Activated B cell treated with CpG ODN at 0.5 μM for 24 hours (primary cell): ENCODE measurements at regions not wholly inside any gene's neighbourhood (a gene's known extent, or its start where the extent isn't known, plus 50 kb on each side); places are given as distances from the start of the nearest gene placed in this dataset.

Source experiments
- ATAC-seq: fragments of 200-7000 bp; cut with Tn5 transposase; one replicate; pipeline ENCODE4 v1.10.0; 2021; ENCODE audit warnings: low read depth, mild to moderate bottlenecking, moderate library complexity
- CTCF ChIA-PET: fragments of 350-600 bp; sonication (Branson Sonifier 250); formaldehyde crosslinking; loops from one replicate; lab custom pipeline; 2021; ENCODE audit warnings: antibody characterized with exemption; lab: Charles Lee
- POLR2A ChIA-PET: fragments of 350-600 bp; sonication (Branson Sonifier 250); formaldehyde crosslinking; loops from one replicate; lab custom pipeline; 2021; ENCODE audit warnings: antibody characterized with exemption; lab: Charles Lee
- DNase-seq: peaks from one replicate; pipeline ENCODE4 v3.0.0; 2022
- H3K27ac Mint-ChIP-seq: one replicate; pipeline ENCODE4 v1.8.0; 2020; ENCODE audit warnings: mixed read lengths
- H3K27me3 Mint-ChIP-seq: one replicate; pipeline ENCODE4 v1.8.0; 2021; ENCODE audit warnings: mixed read lengths
- H3K36me3 Mint-ChIP-seq: one replicate; pipeline ENCODE4 v1.8.0; 2021; ENCODE audit warnings: low read depth, mixed read lengths
- H3K4me1 Mint-ChIP-seq: one replicate; pipeline ENCODE4 v1.8.0; 2021; ENCODE audit warnings: mixed read lengths
- H3K4me3 Mint-ChIP-seq: one replicate; pipeline ENCODE4 v1.8.0; 2020; ENCODE audit warnings: mild to moderate bottlenecking, mixed read lengths
- H3K9me3 Mint-ChIP-seq: one replicate; pipeline ENCODE4 v1.8.0; 2020; ENCODE audit warnings: mixed read lengths
- CTCF ChIP-seq: fragments of 200-600 bp; IDR thresholded peaks from one replicate; pipeline ENCODE4 v1.8.0; 2022; ENCODE audit warnings: antibody characterized with exemption, mild to moderate bottlenecking
- intact Hi-C: fragments of 100-400 bp; cut with micrococcal nuclease; formaldehyde crosslinking; loops from one replicate; pipeline ENCODE4 v1.15.1; 2024

DNA sequence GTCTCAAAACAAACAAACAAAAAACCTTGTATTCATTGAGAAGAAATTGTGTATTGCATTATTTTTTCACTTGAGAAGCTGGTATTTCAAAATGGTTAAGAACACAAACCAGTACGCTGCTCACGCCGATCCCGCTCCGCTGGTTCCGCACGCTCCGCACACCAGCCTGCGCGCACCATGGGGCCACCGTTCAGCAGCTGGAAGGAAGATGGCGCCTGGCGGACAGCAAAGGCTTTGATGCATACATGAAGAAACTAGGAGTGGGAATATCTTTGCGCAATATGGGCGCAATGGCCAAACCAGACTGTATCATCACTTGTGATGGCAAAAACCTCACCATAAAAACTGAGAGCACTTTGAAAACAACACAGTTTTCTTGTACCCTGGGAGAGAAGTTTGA is 75.7 kb downstream of the RBM43 start:
- intact Hi-C loops = no loop called here
- ChIA-PET POLR2A (no interaction called here), CTCF (no interaction called here)
- Mint-ChIP-seq H3K4me3 (no peak overlapping the region), H3K27me3 (peaks cover 2% of the 10 kb centered on the region), H3K9me3 (no peaks in the 10 kb centered on the region), H3K27ac (no peak overlapping the region), H3K4me1 (no peaks in the 10 kb centered on the region), H3K36me3 (no peaks in the 10 kb centered on the region)
- no peak for TF ChIP-seq CTCF
- ATAC-seq (no peak), DNase-seq (no peak)

GRCh38 chr2:151182899-151183809 is 78.5 kb downstream of the RBM43 start:
- ChIA-PET CTCF (no interaction called here), POLR2A (no interaction called here)
- H3K4me1 Mint-ChIP-seq = no peaks in the 10 kb centered on the region
- no peak overlapping the region for H3K4me3 Mint-ChIP-seq
- no peak overlapping the region for H3K27ac Mint-ChIP-seq
- peaks cover under 1% of the 10 kb centered on the region for H3K27me3 Mint-ChIP-seq
- H3K9me3 Mint-ChIP-seq = no peaks in the 10 kb centered on the region
- no peak for TF ChIP-seq CTCF
- DNase-seq (no peak), ATAC-seq (no peak)
- no peaks in the 10 kb centered on the region for H3K36me3 Mint-ChIP-seq
- intact Hi-C loops = no loop called here

DNA sequence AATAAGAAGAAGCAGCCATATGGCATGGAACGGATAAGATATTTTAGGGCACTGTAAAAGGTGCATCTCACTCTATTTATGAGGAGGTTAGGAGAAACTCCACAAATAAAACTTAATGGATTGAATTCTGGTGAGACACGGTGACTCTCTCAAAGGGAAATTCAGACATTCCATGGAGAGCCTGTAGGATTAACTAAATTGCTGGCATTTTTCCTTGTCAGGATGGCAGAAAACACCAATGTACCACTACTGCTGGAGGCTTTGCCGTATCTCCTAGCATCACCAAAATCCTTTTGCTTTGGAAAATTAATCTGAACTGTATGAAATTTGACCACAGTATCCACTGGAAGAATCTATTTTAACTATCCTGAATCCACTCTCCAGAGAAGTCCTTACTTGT is 79.3 kb downstream of the RBM43 start:
- no peaks in the 10 kb centered on the region for H3K36me3 Mint-ChIP-seq
- intact Hi-C loops = no loop called here
- POLR2A ChIA-PET = no interaction called here
- H3K9me3 Mint-ChIP-seq = no peaks in the 10 kb centered on the region
- no peak overlapping the region for H3K4me3 Mint-ChIP-seq
- no peaks in the 10 kb centered on the region for H3K4me1 Mint-ChIP-seq
- CTCF ChIA-PET = no interaction called here
- DNase-seq (no peak), ATAC-seq (no peak)
- H3K27me3 Mint-ChIP-seq = no peaks in the 10 kb centered on the region
- H3K27ac Mint-ChIP-seq = no peak overlapping the region
- no peak for TF ChIP-seq CTCF

DNA sequence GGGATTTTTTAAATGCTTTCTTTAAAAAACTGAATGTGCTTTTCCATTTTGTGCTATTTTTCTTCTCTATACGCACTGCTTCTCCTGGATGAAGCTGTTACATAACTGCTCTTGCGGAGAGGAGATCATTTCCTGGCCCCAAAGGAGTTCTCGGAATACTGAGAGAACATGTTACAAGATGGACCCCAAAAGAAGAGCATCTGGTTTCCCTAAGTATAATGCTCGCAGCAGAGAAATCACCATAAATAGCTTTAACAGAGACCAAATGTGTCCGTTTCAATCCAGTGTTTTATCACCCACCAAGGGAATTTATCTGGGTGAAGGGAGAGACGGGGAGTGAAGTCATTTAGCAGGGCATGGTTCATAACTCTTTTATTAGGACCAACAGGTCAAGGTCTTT is 80.1 kb downstream of the RBM43 start:
- no peak overlapping the region for H3K27ac Mint-ChIP-seq
- no peak overlapping the region for H3K4me3 Mint-ChIP-seq
- ATAC-seq (no peak), DNase-seq (no peak)
- no peak for TF ChIP-seq CTCF
- H3K9me3 Mint-ChIP-seq = no peaks in the 10 kb centered on the region
- no peaks in the 10 kb centered on the region for H3K36me3 Mint-ChIP-seq
- intact Hi-C loops = no loop called here
- no peaks in the 10 kb centered on the region for H3K4me1 Mint-ChIP-seq
- peaks cover 2% of the 10 kb centered on the region for H3K27me3 Mint-ChIP-seq
- ChIA-PET CTCF (no interaction called here), POLR2A (no interaction called here)

DNA sequence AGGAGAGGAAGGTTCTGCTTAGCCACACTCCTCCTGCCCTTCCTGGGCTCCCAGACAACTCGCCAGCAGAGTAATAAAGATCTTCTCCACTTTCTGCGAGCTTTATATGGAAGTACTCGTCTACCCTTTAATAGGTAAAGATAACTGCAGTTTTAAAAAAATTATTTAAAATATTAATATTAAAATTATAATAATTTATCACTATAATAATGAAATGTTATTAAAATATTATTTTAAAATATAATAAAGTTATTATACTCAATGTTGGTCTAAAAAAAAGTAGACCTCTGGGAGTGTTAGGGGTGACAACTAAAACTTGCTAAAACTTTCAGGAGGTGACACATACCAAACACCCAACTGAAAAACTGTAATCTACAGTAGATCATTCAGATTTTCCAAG is 81.5 kb downstream of the RBM43 start:
- Mint-ChIP-seq H3K4me1 (no peaks in the 10 kb centered on the region), H3K9me3 (no peaks in the 10 kb centered on the region), H3K27me3 (peaks cover 2% of the 10 kb centered on the region), H3K36me3 (no peaks in the 10 kb centered on the region), H3K4me3 (no peak overlapping the region), H3K27ac (no peak overlapping the region)
- ATAC-seq (no peak), DNase-seq (no peak)
- ChIA-PET CTCF (no interaction called here), POLR2A (no interaction called here)
- no peak for TF ChIP-seq CTCF
- intact Hi-C loops = no loop called here
